Right lobe of liver (tissue), 6 donors: ENCODE measurements at regions not wholly inside any gene's neighbourhood (a gene's known extent, or its start where the extent isn't known, plus 50 kb on each side); places are given as distances from the start of the nearest gene placed in this dataset.

Source experiments
- ATAC-seq, 4 donors: fragments of 200-7000 bp; cut with Tn5 transposase; one replicate each; pipeline ENCODE4 v1.9.1; 2020; ENCODE audit warnings: mild to moderate bottlenecking in 4 of 4, moderate library complexity in 4 of 4
- DNase-seq, 3 donors: peaks; one replicate each; pipeline ENCODE4 v3.0.0-alpha.2; 2020
- H3K27ac ChIP-seq, 3 donors: fragments of 200-600 bp; one replicate each; pipeline ENCODE4 v1.8.0; 2022
- H3K27me3 ChIP-seq, 2 donors: fragments of 200-600 bp; one replicate each; pipeline ENCODE4 v1.8.0; 2022
- H3K36me3 ChIP-seq, 4 donors: fragments of 200-600 bp; sonication (generic) in 1 of 4; one replicate each; pipeline versions ENCODE4 v1.5.1 to v1.8.0; 2017 to 2022; ENCODE audit warnings: control low read depth in 1 of 4
- H3K4me1 ChIP-seq, 4 donors: fragments of 200-600 bp; sonication (generic) in 1 of 4; one replicate each; pipeline versions ENCODE4 v1.5.1 to v1.8.0; 2017 to 2022; ENCODE audit warnings: control low read depth in 1 of 4
- H3K4me3 ChIP-seq, 3 donors: fragments of 200-600 bp; one replicate each; pipeline ENCODE4 v1.8.0; 2022
- H3K9me3 ChIP-seq, 4 donors: fragments of 200-600 bp; sonication (generic) in 1 of 4; one replicate each; pipeline versions ENCODE4 v1.5.1 to v1.8.0; 2017 to 2022; ENCODE audit warnings: control low read depth in 1 of 4
- CTCF ChIP-seq, 4 donors: fragments of 200-600 bp in 3 of 4; fragments of 450-650 bp in 1 of 4; IDR thresholded peaks; one replicate each; pipeline versions ENCODE4 v1.5.1 to v1.8.0; 2016 to 2022; ENCODE audit warnings: antibody characterized with exemption in 4 of 4, mild to moderate bottlenecking in 2 of 4
- POLR2A ChIP-seq: fragments of 450-650 bp; IDR thresholded peaks from one replicate; pipeline ENCODE4 v1.6.1; 2017; ENCODE audit warnings: antibody characterized with exemption, mild to moderate bottlenecking
- WGBS: methylation state at CpG from one replicate; pipeline ENCODE4 v1.1.6; 2018; ENCODE audit warnings: low coverage, low lambda C conversion rate; ENCODE audit not compliant: insufficient coverage; ENCODE audit errors: missing lambda C conversion rate; 5-methylcytosine and 5-hydroxymethylcytosine counted together
- intact Hi-C, 2 donors: fragments of 100-400 bp; cut with DNase I; formaldehyde crosslinking; loops; one replicate each; pipeline versions ENCODE4 v1.11.2 to v1.14.1; 2022
- donor health status: DM: no; HTN: yes; CAD: no.
- donor health status: DM: no; HTN: no; CAD: no.
- donor health status: DM: no; HTN: no; CAD: no.
- donor health status: DM: no; HTN: yes; CAD: no.
- donor health status: DM: no; HTN: yes; CAD: no.

- intact Hi-C loops, result no loop called here
- peaks cover 0 to 7% (median 0%) of the 10 kb centered on the region in 4 donors for H3K4me1 ChIP-seq
- no peak for TF ChIP-seq CTCF (IDR thresholded peaks at IDR 0.05)
- no peak for TF ChIP-seq POLR2A
- no peak overlapping the region for H3K4me3 ChIP-seq
- H3K27ac ChIP-seq, result no peak overlapping the region
- H3K27me3 ChIP-seq, result no peaks in the 10 kb centered on the region
- no peak for DNase-seq
- no peaks in the 10 kb centered on the region for H3K9me3 ChIP-seq
- H3K36me3 ChIP-seq, result no peaks in the 10 kb centered on the region
- no peak for ATAC-seq
Observed at GRCh38 chr6:84508334-84508733, 256.1 kb downstream of the TBX18 start.

GRCh38 chr6:84504025-84504424 lies 260.4 kb downstream of the TBX18 start:
- WGBS, result no CpG with 5 or more reads among the region's 2 CpGs
- DNase-seq, result no peak
- ATAC-seq, result no peak
- no peak for TF ChIP-seq CTCF (IDR thresholded peaks at IDR 0.05)
- TF ChIP-seq POLR2A, result no peak
- H3K27me3 ChIP-seq, result no peaks in the 10 kb centered on the region
- H3K4me1 ChIP-seq, result no peaks in the 10 kb centered on the region
- H3K36me3 ChIP-seq, result no peaks in the 10 kb centered on the region
- H3K27ac ChIP-seq, result no peak overlapping the region
- intact Hi-C loops, result no loop called here
- H3K9me3 ChIP-seq, result no peaks in the 10 kb centered on the region
- H3K4me3 ChIP-seq, result no peak overlapping the region

- no peak for DNase-seq
- no peaks in the 10 kb centered on the region for H3K4me1 ChIP-seq
- H3K9me3 ChIP-seq, result no peaks in the 10 kb centered on the region
- TF ChIP-seq CTCF (IDR thresholded peaks at IDR 0.05) (no peak), POLR2A (no peak)
- H3K27ac ChIP-seq, result no peak overlapping the region
- no peaks in the 10 kb centered on the region for H3K27me3 ChIP-seq
- 61% methylated on average over 3 of the region's 3 CpGs for WGBS
- intact Hi-C loops, result no loop called here
- no peak overlapping the region for H3K4me3 ChIP-seq
- H3K36me3 ChIP-seq, result no peaks in the 10 kb centered on the region
- ATAC-seq, result no peak
Observed at GRCh38 chr6:84501315-84501714, 263.1 kb downstream of the TBX18 start.

GRCh38 chr6:84500726-84501125 lies 263.7 kb downstream of the TBX18 start:
- Histone ChIP-seq H3K27ac (no peak overlapping the region), H3K27me3 (no peaks in the 10 kb centered on the region), H3K4me1 (no peaks in the 10 kb centered on the region), H3K9me3 (no peaks in the 10 kb centered on the region), H3K36me3 (no peaks in the 10 kb centered on the region), H3K4me3 (no peak overlapping the region)
- TF ChIP-seq POLR2A (no peak), CTCF (IDR thresholded peaks at IDR 0.05) (no peak)
- 57% methylated on average over 3 of the region's 3 CpGs for WGBS
- no peak for DNase-seq
- ATAC-seq, result no peak
- intact Hi-C loops, result no loop called here

GRCh38 chr6:84498905-84499304 lies 265.5 kb downstream of the TBX18 start:
- no peak for ATAC-seq
- H3K4me1 ChIP-seq, result no peaks in the 10 kb centered on the region
- no peaks in the 10 kb centered on the region for H3K9me3 ChIP-seq
- H3K4me3 ChIP-seq, result no peak overlapping the region
- no peaks in the 10 kb centered on the region for H3K27me3 ChIP-seq
- no peak overlapping the region for H3K27ac ChIP-seq
- 51% methylated on average over 2 of the region's 2 CpGs for WGBS
- no peaks in the 10 kb centered on the region for H3K36me3 ChIP-seq
- intact Hi-C loops, result no loop called here
- no peak for TF ChIP-seq POLR2A
- no peak for TF ChIP-seq CTCF (IDR thresholded peaks at IDR 0.05)
- DNase-seq, result no peak
